ENCODE measurements at regions not wholly inside any gene's neighbourhood (a gene's known extent, or its start where the extent isn't known, plus 50 kb on each side); places are given as distances from the start of the nearest gene placed in this dataset.

GRCh38 chr5:123808461-123809380 is 296.7 kb downstream of the CSNK1G3 start:
- no peak for TF ChIP-seq EZH2 (IDR thresholded peaks at IDR 0.05; ENCODE audit: insufficient read depth, poor library complexity, severe bottlenecking)
- no peak for TF ChIP-seq EZH2phosphoT487 (IDR thresholded peaks at IDR 0.05; ENCODE audit: insufficient read depth, low read depth)
